H1 (cell line): ENCODE measurements at regions not wholly inside any gene's neighbourhood (a gene's known extent, or its start where the extent isn't known, plus 50 kb on each side); places are given as distances from the start of the nearest gene placed in this dataset. TPM values are rescaled to one million over a fixed set of nuclear protein-coding genes. Genes with fewer than 3 reads are reported as not detected.

Source experiments
- small RNA-seq: library from polyadenylated mRNA; stranded (forward); fragments of <200 nt; extraction: miRNeasy Mini kit (QIAGEN cat#:217004); gene quantifications from one replicate; pipeline ENCODE3, GENCODE V24; 2013; ENCODE audit not compliant: insufficient read depth

Small RNAs in the stretch of these regions (small RNA-seq; reads per million reads assigned to genes)
- gene RF00019 (not detected), gene RNU6-40P (not detected)
